ENCODE measurements at regions not wholly inside any gene's neighbourhood (a gene's known extent, or its start where the extent isn't known, plus 50 kb on each side); places are given as distances from the start of the nearest gene placed in this dataset.

DNA sequence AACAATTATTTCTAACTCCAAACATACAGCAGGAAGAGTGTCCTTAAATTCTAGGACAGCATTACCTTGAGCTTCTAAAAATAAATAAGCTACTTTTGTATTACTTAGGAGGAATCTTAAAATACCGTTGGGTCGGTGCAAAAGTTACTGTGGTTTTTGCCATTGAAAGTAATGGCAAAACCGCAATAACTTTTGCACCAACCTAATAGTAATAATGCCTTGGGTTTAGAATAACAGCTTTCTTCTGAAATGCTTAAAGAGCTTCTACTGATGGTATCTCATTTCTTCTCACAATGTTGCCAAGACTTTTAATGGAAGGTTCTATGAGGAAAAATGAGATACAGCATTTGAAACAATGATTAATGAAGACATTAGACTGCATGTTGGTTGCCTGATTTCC, 179.9 kb downstream of the SEC16B start:
- TF ChIP-seq POLR2A (IDR thresholded peaks at IDR 0.05; ENCODE audit: low read depth, low read length) = no peak
- no peak for TF ChIP-seq POLR2AphosphoS5 (IDR thresholded peaks at IDR 0.05; ENCODE audit: low read depth, low read length)
- no peak for TF ChIP-seq TAF1 (IDR thresholded peaks at IDR 0.05; ENCODE audit: borderline replicate concordance, low read depth, low read length)

Measured in GM12892 (cell line).